HepG2 (cell line): ENCODE measurements at regions not wholly inside any gene's neighbourhood (a gene's known extent, or its start where the extent isn't known, plus 50 kb on each side); places are given as distances from the start of the nearest gene placed in this dataset.

Experiments used
- ATAD3A ChIP-seq: sonication (generic); formaldehyde crosslinking; IDR thresholded peaks from 2 replicates; pipeline ENCODE4 v1.4.0; 2020; ENCODE audit warnings: missing genetic modification reagents
- HNF1B ChIP-seq: sonication (generic); formaldehyde crosslinking; IDR thresholded peaks from 2 replicates; pipeline ENCODE4 v1.5.1; 2020; ENCODE audit warnings: mild to moderate bottlenecking, moderate library complexity, missing genetic modification reagents
- KLF15 ChIP-seq: sonication (generic); formaldehyde crosslinking; IDR thresholded peaks from 2 replicates; pipeline ENCODE4 v1.8.1; 2023; ENCODE audit warnings: borderline replicate concordance, mild to moderate bottlenecking, inconsistent platforms, missing genetic modification reagents, mixed read lengths
- NONO ChIP-seq, 2 experiments: fragments of 450-650 bp in 1 of 2; sonication (generic) in 1 of 2; formaldehyde crosslinking in 1 of 2; IDR thresholded peaks in 1 of 2; conservative IDR thresholded peaks in 1 of 2; 2 replicates each; pipeline versions ENCODE4 v1.6.1 to v1.8.0; 2017 to 2022; ENCODE audit warnings: mild to moderate bottlenecking in 1 of 2, missing genetic modification reagents in 1 of 2, moderate library complexity in 1 of 2
- NR2F6 ChIP-seq, 2 experiments: IDR thresholded peaks; 2 replicates each; pipeline ENCODE4 v1.6.1; 2016; ENCODE audit warnings: antibody characterized with exemption in 1 of 2, mild to moderate bottlenecking in 1 of 2
- PRPF4 ChIP-seq: fragments of 200-400 bp; formaldehyde crosslinking; IDR thresholded peaks from 2 replicates; pipeline ENCODE4 v1.6.1; 2016; ENCODE audit warnings: low read length, low read depth; ENCODE audit not compliant: poor library complexity, severe bottlenecking
- RAD21 ChIP-seq: fragments of 450-650 bp; formaldehyde crosslinking; IDR thresholded peaks from 2 replicates; pipeline ENCODE4 v1.5.0; 2020; ENCODE audit warnings: mild to moderate bottlenecking
- RBM22 ChIP-seq: fragments of 200-400 bp; formaldehyde crosslinking; optimal IDR thresholded peaks from 2 replicates; pipeline ENCODE3; 2017; ENCODE audit warnings: mild to moderate bottlenecking, low read length, moderate library complexity
- SRY ChIP-seq: sonication (generic); formaldehyde crosslinking; IDR thresholded peaks from 2 replicates; pipeline ENCODE4 v1.8.0; 2022; ENCODE audit warnings: mild to moderate bottlenecking, missing genetic modification reagents
- TIGD3 ChIP-seq: sonication (generic); formaldehyde crosslinking; IDR thresholded peaks from 2 replicates; pipeline ENCODE4 v1.5.1; 2020; ENCODE audit warnings: mild to moderate bottlenecking, missing genetic modification reagents, borderline replicate concordance
- ZFP36L2 ChIP-seq: sonication (generic); formaldehyde crosslinking; IDR thresholded peaks from 2 replicates; pipeline ENCODE4 v1.4.0; 2020; ENCODE audit warnings: missing genetic modification reagents
- ZNF136 ChIP-seq: sonication (generic); formaldehyde crosslinking; IDR thresholded peaks from 2 replicates; pipeline ENCODE4 v1.8.1; 2022; ENCODE audit warnings: low read depth, mild to moderate bottlenecking, moderate library complexity, missing genetic modification reagents
- ZNF253 ChIP-seq: sonication (generic); formaldehyde crosslinking; IDR thresholded peaks from 2 replicates; pipeline ENCODE4 v1.8.0; 2022; ENCODE audit warnings: mild to moderate bottlenecking, missing genetic modification reagents, borderline replicate concordance
- ZNF562 ChIP-seq: sonication (generic); formaldehyde crosslinking; IDR thresholded peaks from 2 replicates; pipeline ENCODE4 v1.8.0; 2022; ENCODE audit warnings: missing genetic modification reagents, borderline replicate concordance
- ZNF639 ChIP-seq: conservative IDR thresholded peaks from 2 replicates; pipeline ENCODE4 v1.6.1; 2018; ENCODE audit warnings: missing genetic modification reagents
- ZNF766 ChIP-seq: sonication (generic); formaldehyde crosslinking; IDR thresholded peaks from 2 replicates; pipeline ENCODE4 v1.5.0; 2020; ENCODE audit warnings: missing genetic modification reagents, borderline replicate concordance
- TF ChIP-seq, protein P1 (sequence below): sonication (generic); formaldehyde crosslinking; IDR thresholded peaks from 2 replicates; pipeline ENCODE4 v1.5.0; 2020; ENCODE audit warnings: mild to moderate bottlenecking, missing genetic modification reagents
- TF ChIP-seq, protein P2 (sequence below): sonication (generic); formaldehyde crosslinking; IDR thresholded peaks from 2 replicates; pipeline ENCODE4 v1.5.0; 2020; ENCODE audit warnings: mild to moderate bottlenecking, missing genetic modification reagents

GRCh38 chr6:28648035-28648877, 122.6 kb downstream of the GPX5 start (continued):
- TF ChIP-seq SRY (CRISPR knock-in tag) (peak; percentile 54; the same call in 1 of the 2 replicates), ATAD3A (CRISPR knock-in tag) (no peak), ZNF253 (no peak), ZNF562 (CRISPR knock-in tag) (0 out of 2 replicates have a peak, but pooled peaks have one; percentile 39), ZNF639 (CRISPR knock-in tag) (no peak), ZNF136 (CRISPR knock-in tag) (0 out of 2 replicates have a peak, but pooled peaks have one; percentile 32), ZNF766 (CRISPR knock-in tag) (no peak), NR2F6 (IDR thresholded peaks at IDR 0.05) (0 out of 2 replicates have a peak, but pooled peaks have one; percentile 12), NR2F6 (CRISPR knock-in tag; IDR thresholded peaks at IDR 0.05) (no peak), NONO (IDR thresholded peaks at IDR 0.05) (no peak), NONO (CRISPR knock-in tag; conservative IDR thresholded peaks at IDR 0.05) (peak; percentile 51; the same call in 1 of the 2 replicates), ZFP36L2 (CRISPR knock-in tag) (0 out of 2 replicates have a peak, but pooled peaks have one; percentile 58), RAD21 (no peak), KLF15 (CRISPR knock-in tag) (no peak), RBM22 (peak; percentile 59), TIGD3 (CRISPR knock-in tag) (no peak), PRPF4 (peak; percentile 93), HNF1B (peak; percentile 63)
- TF ChIP-seq, protein P1, sequence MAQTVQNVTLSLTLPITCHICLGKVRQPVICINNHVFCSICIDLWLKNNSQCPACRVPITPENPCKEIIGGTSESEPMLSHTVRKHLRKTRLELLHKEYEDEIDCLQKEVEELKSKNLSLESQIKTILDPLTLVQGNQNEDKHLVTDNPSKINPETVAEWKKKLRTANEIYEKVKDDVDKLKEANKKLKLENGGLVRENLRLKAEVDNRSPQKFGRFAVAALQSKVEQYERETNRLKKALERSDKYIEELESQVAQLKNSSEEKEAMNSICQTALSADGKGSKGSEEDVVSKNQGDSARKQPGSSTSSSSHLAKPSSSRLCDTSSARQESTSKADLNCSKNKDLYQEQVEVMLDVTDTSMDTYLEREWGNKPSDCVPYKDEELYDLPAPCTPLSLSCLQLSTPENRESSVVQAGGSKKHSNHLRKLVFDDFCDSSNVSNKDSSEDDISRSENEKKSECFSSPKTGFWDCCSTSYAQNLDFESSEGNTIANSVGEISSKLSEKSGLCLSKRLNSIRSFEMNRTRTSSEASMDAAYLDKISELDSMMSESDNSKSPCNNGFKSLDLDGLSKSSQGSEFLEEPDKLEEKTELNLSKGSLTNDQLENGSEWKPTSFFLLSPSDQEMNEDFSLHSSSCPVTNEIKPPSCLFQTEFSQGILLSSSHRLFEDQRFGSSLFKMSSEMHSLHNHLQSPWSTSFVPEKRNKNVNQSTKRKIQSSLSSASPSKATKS (CRISPR knock-in tag): no peak
- TF ChIP-seq, protein P2, sequence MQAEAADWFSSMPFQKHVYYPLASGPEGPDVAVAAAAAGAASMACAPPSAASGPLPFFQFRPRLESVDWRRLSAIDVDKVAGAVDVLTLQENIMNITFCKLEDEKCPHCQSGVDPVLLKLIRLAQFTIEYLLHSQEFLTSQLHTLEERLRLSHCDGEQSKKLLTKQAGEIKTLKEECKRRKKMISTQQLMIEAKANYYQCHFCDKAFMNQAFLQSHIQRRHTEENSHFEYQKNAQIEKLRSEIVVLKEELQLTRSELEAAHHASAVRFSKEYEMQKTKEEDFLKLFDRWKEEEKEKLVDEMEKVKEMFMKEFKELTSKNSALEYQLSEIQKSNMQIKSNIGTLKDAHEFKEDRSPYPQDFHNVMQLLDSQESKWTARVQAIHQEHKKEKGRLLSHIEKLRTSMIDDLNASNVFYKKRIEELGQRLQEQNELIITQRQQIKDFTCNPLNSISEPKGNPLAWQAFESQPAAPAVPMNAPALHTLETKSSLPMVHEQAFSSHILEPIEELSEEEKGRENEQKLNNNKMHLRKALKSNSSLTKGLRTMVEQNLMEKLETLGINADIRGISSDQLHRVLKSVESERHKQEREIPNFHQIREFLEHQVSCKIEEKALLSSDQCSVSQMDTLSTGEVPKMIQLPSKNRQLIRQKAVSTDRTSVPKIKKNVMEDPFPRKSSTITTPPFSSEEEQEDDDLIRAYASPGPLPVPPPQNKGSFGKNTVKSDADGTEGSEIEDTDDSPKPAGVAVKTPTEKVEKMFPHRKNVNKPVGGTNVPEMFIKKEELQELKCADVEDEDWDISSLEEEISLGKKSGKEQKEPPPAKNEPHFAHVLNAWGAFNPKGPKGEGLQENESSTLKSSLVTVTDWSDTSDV (CRISPR knock-in tag): no peak
